GM12872 (cell line): ENCODE measurements at regions not wholly inside any gene's neighbourhood (a gene's known extent, or its start where the extent isn't known, plus 50 kb on each side); places are given as distances from the start of the nearest gene placed in this dataset.

Source experiments
- TF ChIP-seq, protein P1 (sequence below): IDR thresholded peaks from 3 replicates; pipeline ENCODE4 v1.5.1; 2011; ENCODE audit warnings: low read depth, mild to moderate bottlenecking, low read length, moderate library complexity; ENCODE audit not compliant: insufficient read depth

DNA sequence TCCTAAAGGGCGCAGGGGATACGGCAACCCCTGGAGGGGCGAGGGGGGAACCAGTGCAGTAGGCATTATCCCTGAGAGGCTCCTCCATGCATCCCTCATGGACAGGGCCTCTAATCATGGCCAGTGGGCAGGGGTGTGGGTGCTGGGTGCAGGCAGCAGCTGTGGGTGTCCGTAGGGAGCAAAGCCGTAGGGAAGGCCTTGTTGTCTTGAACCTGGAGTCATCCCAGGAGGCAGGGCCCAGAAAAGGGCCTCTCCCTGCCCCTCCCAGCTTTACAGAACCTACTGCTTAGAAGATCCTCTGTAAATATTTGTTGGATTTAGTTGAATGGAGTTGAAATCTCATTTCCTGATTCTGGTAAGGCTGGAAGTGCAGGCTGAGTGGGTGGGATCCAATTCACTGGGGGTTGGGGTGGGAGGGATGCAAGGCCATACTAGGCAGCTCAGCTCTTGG is 207.0 kb upstream of the HAAO start:
- TF ChIP-seq, protein P1, sequence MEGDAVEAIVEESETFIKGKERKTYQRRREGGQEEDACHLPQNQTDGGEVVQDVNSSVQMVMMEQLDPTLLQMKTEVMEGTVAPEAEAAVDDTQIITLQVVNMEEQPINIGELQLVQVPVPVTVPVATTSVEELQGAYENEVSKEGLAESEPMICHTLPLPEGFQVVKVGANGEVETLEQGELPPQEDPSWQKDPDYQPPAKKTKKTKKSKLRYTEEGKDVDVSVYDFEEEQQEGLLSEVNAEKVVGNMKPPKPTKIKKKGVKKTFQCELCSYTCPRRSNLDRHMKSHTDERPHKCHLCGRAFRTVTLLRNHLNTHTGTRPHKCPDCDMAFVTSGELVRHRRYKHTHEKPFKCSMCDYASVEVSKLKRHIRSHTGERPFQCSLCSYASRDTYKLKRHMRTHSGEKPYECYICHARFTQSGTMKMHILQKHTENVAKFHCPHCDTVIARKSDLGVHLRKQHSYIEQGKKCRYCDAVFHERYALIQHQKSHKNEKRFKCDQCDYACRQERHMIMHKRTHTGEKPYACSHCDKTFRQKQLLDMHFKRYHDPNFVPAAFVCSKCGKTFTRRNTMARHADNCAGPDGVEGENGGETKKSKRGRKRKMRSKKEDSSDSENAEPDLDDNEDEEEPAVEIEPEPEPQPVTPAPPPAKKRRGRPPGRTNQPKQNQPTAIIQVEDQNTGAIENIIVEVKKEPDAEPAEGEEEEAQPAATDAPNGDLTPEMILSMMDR, result no peak

DNA sequence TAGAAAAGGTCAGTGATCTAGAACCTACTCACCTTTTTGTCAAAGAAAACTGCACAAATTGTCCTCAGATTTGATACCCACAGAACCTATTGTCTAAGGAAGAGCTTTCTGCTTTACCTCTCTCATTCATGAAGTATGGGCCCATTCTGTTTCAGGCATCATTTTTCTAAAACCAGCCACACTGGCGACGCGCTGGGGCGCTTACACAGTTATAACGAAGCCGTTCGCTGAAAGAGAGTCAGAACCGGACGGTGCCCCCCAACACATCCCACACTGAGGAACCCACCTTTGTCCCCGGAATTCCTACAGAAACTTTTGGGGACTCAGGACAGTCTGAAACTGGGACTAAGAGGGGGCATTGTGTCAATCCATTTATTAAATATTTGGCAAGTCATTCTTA is 206.3 kb upstream of the HAAO start:
- TF ChIP-seq, protein P1, result no peak

DNA sequence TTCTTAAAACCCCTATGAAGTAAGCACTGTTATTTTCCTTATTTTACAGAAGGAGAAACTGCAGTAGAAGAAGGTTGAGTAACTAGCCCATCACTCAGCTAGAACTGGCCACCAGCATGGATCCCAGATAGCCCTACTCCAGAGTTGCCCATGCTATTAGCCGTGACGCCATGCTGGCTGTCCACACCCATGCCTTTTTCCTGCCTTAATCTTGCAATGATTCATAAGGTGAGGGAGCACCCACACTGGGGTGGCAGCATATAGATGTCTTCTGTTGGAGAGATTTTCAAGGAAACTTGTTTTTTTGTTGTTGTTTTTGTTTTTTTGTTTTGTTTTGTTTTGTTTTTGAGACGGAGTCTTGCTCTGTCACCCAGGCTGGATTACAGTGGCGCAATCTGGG is 204.1 kb upstream of the HAAO start:
- TF ChIP-seq, protein P1, result no peak

DNA sequence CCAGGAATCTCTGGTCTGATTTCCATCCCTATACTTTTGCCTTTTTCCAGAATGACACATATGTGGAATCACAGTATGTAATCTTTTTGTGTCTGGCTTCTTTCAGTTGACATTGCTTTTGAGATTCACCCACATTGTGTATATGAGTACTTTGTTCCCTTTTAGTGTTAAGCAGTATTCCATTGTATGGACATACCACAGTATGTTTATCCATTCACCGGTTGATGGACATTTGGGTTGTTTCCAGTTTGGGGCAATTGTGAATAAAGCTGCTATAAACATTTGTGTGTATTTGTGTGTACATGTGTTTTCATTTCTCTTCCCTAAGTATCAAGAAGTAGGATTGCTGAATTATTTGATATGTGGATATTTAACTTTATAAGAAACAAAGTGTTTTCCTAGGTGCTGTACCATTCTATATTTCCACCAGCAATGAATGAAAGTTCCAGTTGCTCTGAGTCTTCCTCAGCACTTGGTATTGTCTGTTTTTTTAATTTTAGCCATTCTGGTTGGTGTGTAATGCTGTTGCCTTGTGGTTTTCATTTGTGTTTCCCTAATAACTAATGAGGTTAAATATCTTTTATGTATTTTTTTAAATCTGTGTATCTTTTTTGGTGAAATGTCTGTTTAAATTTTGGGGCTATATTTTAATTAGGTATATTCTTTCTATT is 203.5 kb upstream of the HAAO start:
- TF ChIP-seq, protein P1, result no peak

DNA sequence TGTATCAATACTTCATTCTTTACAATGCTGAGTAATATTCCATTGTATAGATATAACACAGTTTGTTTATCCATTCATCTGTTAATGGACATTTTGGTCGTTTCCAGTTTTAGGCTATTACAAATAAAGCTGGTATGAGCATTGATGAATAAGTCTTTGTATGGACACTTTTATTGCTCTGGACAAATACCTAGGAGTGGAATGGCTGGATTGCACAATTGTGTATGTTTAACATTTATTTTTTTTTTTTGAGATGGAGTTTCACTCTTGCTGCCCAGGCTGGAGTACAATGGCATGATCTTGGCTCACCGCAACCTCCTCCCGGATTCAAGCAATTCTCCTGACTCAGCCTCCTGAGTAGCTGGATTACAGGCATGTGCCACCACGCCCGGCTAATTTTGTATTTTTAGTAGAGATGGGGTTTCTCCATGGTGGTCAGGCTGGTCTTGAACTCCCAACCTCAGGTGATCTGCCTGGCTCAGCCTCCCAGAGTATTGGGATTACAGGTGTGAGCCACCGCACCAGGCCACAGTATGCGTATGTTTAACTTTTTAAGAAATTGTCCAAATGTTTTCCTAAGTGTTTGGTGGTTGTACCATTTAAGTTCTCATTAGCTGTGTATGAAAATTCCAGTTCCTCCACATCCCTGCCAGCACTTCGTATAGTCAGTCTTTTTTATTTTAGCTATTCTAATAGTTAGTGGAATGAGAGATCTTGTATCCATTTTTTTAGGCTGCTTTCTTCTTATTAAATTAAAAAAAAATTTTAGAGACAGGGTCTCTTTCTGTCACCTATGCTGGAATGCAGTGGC is 194.9 kb upstream of the HAAO start:
- TF ChIP-seq, protein P1, result no peak

DNA sequence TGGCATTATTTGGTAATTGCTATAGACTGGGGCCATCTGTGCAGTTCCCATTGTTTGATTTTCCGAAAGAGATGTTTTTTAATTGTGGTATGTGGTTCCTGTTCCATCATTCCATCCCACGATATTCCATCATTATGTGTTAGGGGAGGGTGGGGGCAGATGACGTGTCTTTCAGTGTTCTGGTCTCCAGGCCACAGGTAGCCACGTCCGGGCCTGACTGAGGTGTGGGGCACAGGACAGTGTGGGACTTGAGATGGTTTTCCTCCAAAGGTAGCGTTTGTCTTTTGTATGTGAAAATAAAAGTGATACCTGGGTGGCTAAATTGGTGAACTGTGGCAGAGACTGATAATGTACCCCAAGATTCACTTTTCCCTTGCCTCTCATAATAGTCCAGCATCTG is 192.2 kb upstream of the HAAO start:
- TF ChIP-seq, protein P1, result no peak

DNA sequence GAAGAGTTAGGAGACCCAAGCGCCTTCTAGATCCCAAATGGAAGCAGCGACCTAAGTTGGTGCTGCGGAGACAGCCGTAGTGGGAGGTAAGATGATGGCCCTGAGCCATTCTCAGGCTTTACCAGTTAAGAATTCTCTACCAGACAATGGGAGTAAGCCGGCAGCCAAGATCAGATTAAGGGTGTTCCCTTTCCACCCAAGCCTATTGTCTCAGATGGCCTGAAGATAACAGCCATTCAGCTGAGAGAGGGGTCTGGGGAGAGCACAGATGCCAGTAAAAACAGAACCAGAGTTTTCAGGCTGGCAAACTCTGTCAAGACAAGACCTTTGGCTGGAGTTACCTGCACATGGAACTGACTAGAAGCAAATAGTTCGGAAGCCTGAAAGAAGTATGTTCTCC is 191.7 kb upstream of the HAAO start:
- TF ChIP-seq, protein P1, result no peak
